Dermis microvascular lymphatic vessel endothelial cell (primary cell): ENCODE measurements at regions not wholly inside any gene's neighbourhood (a gene's known extent, or its start where the extent isn't known, plus 50 kb on each side); places are given as distances from the start of the nearest gene placed in this dataset.

ENCODE experiments used
- DNase-seq, 2 donors: peaks; one replicate each; pipeline versions ENCODE4 v3.0.0 to v3.0.0-alpha.2; 2010; ENCODE audit warnings: low read depth in 2 of 2

DNA sequence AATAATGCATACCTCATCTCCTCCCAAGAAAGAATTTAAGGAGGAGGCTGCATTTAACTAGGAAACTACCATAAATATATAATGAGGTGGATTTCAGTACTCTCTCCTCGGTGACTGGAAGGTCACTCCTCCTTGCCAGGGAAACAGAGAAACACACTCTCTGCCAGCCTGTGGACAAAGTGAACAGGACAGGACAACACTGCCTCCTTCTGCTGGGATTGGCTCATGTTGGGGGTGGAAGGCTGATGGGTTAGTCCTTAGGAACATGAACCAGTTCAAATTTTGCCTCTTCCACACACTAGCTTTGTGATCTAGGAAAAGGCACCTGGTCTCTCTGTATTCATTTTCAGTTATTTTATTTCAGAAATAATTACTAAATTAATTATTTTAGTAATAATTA is 50.6 kb upstream of the STEAP4 start:
- DNase-seq, result peak; percentile 5 to 30
